ENCODE measurements at regions not wholly inside any gene's neighbourhood (a gene's known extent, or its start where the extent isn't known, plus 50 kb on each side); places are given as distances from the start of the nearest gene placed in this dataset.
"Not testable (repeated sequence)": the region's sequence is repeated elsewhere in the genome, so short reads cannot be mapped to it uniquely, and the experiment has no call there.

- DNase-seq: not testable (repeated sequence)
These were observed 66.3 kb downstream of the FAM72C start for GRCh38 chr1:143905214-143906179.

- not testable (repeated sequence) for DNase-seq
These were observed 67.2 kb downstream of the FAM72C start for GRCh38 chr1:143904622-143904979.

GRCh38 chr1:143903899-143904621, 67.7 kb downstream of the FAM72C start:
- DNase-seq: not testable (repeated sequence)

- not testable (repeated sequence) for DNase-seq
These were observed 75.4 kb downstream of the FAM72C start for GRCh38 chr1:143896377-143896776.

DNA sequence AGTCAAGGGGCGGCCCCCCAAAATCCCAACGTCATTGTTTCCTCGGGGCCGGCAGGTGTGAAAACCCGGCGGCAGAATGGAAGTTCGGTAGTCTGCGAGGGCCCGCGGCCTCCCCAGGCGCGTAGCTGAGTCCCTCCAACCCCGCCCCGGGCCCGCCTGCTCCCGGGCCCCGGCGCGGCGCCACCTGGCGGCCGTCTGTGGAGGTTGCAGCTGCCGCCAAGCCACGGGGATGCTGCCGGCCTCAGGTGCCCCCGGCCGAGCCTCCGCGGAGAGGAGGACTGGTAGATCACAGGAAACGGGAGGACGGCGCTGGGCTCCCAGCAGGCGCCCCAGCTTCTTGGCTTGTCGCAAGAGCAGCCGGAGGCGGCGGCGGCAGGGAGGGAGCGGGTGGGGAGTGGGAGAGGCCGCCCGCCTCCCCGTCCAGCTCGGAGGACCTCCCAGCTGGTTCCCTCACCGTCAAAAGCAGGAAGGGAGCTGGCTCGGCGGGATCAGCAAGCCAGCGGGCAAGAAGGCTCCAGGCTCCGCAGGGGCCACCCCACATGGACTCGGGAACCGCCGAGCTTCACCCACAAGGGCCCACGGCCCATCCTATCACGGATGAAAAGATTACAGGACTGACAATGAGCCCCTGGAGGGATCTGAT, 86.7 kb downstream of the FAM72C start:
- DNase-seq: peak; percentile 60

DNA sequence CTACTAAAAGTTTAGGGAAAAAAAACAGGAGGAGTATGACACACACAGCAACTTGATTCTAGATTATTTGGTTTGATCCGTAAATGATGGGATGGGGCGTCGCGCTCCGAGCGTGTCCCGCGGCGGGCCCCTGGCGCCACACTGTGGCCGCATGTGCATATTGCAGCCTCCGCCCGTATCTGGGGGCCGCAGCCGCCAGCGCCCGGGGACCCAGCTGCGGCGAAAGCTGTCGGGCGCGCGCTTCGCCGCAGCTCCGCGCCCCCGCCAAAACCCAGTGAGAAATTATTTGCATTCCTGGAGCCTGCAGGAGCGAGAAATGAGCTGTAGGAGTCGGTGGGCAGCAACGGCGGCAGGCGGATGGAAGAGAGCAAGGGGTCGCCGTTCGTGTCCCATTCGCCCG, 87.3 kb downstream of the FAM72C start:
- DNase-seq: not testable (repeated sequence)

- DNase-seq: not testable (repeated sequence)
These were observed 91.8 kb downstream of the FAM72C start for GRCh38 chr1:143879757-143880536.

DNA sequence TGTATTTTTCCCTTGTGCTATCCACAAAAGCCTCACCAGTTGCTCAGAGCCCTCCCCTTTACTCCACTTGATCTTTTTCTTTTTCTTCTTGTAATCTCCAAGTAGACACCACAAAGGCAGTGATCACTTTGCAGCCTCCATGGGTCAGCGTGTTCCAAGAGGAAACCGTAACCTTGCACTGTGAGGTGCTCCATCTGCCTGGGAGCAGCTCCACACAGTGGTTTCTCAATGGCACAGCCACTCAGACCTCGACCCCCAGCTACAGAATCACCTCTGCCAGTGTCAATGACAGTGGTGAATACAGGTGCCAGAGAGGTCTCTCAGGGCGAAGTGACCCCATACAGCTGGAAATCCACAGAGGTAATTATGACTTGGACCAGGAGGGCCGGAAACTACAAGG, 95.8 kb downstream of the FAM72C start:
- not testable (repeated sequence) for DNase-seq

DNA sequence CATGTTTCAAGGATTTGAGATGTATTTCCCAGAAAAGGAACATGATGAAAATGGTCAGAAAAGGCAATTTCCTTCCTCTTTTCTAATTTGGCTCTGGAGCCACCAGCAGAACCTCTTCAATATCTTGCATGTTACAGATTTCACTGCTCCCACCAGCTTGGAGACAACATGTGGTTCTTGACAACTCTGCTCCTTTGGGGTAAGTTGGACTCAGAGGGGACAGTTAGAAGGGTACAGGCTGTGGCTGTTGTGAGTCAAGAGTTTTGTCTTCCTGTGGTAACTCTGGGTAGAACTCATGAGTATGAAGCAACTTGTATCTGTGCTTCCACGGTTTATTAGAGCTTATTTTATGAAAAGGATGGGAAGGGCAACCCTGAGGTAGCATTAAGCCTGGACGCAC, 97.2 kb downstream of the FAM72C start:
- not testable (repeated sequence) for DNase-seq

DNA sequence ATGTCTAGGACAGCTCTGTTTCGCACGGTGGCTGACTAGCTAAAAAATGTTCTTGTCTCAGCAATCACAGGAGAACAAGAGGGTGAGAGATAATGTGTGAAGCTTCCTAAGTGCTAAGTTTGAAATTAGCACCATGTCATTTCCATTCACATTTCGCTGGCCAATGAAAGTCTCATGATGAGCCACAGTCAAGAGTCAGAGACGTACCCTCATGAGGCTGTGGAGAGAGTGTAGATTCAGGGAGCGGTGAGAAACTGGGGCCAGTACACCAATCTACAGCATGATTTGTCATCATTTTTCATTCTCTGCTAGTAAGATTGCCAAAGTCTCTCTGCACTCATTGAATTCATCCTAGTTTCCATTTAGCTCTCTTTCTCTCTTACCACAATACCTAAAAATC, 98.1 kb downstream of the FAM72C start:
- not testable (repeated sequence) for DNase-seq

GRCh38 chr1:143870388-143870787, 101.4 kb downstream of the FAM72C start:
- DNase-seq: not testable (repeated sequence)

DNA sequence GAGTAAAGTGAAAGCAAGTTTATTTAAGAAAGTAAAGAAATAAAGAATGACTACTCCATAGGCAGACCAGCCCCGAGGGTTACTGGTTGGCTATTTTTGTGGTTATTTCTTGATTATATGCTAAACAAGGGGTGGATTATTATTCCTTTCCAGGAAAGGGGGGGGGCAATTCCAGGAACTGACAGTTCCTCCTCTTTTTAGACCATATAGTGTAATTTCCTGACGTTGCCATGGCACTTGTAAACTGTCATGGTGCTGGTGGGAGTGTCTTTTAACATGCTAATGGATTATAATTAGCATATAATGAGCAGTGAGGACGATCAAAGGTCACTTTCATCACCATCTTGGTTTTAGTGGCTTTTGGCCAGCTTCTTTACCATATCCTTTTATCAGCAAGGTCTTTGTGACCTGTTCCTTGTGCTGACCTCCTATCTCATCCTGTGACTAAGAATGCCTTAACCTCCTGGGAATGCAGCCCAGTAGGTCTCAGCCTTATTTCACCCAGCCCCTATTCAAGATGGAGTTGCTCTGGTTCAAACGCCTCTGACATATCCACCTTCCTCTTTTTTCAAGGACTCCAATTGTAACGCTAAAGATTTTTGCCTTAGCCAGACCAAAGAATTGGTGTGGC, 104.1 kb downstream of the FAM72C start:
- not testable (repeated sequence) for DNase-seq

GRCh38 chr1:143863901-143864520, 107.8 kb downstream of the FAM72C start:
- DNase-seq: not testable (repeated sequence)

DNA sequence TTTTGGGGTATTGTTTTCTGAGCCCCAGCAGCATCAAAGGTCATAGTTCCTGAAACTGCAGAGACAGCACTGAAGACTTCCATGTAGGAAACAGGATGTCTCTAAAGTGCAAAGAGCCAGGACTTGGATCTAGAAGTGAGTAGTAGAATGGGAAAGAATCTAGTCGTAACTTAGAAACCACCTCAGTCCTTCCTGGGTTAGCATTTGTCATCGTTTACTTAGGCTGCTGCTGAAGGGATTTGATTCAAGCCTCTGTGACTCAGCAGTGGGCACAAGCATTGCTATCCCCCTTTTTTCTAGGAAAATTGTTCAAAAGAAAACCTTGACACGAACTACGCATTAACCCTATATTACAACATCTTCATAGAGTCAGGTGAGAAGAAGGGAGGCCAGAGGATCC, 109.1 kb downstream of the FAM72C start:
- not testable (repeated sequence) for DNase-seq

- not testable (repeated sequence) for DNase-seq
These were observed 110.5 kb downstream of the FAM72C start for GRCh38 chr1:143861306-143861705.

DNA sequence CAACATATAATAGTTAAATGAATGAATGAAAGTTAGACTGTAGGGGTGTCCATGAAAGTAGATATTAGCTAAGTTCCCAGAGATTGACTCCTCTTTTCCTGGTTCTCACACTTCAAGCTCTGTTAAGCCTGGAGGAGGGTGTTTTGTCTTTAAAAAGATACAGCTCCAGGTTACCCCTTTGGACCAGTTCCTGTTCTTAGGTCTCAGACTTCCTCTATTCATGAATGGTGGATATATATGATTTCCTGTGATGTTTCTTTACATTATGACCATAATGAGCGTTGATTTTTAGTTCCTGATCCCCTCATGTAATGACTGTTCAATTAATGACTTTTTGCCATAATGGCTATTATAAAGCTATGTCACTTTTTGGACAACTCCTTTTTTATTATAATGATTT, 115.9 kb downstream of the FAM72C start:
- not testable (repeated sequence) for DNase-seq

- not testable (repeated sequence) for DNase-seq
These were observed 117.7 kb downstream of the FAM72C start for GRCh38 chr1:143854069-143854468.

- not testable (repeated sequence) for DNase-seq
These were observed 121.1 kb downstream of the FAM72C start for GRCh38 chr1:143850637-143851036.

DNA sequence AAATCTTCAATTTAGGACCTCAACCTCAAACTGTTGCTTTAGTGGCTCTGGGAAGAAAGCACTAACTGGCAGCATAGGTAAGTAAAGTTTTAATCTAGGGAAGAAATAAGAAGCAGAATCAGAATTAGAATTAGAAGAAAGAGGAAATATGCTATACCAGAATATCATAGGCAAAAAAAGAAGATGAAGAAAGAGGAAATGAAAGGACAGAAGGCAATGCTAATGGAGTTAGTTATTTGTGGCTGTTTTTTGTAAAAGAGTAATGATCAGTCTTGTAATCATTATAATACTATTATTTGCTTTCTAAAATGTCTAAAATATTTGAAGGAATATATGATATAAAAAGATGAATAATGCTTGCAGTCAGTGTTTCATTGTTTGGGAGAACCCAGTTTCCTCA, 122.9 kb downstream of the FAM72C start:
- not testable (repeated sequence) for DNase-seq

DNA sequence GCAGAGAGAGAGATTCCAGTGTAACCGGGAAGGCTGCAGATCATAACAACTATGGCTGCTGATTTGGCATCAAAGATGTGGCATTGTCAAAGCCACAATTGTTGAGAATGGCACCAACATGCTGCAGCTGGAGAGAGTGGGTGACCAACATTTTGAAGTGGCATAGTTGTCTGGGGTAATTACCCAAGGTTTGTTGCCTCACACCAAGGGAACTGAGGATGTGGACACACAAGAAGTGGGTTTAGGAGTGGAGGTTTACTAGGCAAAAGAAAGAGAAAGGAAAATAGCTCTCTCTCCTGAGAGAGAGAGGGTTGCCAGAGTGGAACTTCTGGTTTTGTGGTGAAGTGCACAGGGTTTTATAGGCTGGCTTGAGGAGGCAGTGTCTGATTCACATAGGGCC, 126.6 kb downstream of the FAM72C start:
- DNase-seq: not testable (repeated sequence)

- not testable (repeated sequence) for DNase-seq
These were observed 129.7 kb downstream of the FAM72C start for GRCh38 chr1:143842058-143842457.

All from NCI-H69 (cell line).